PFSK-1 (cell line): ENCODE measurements at regions not wholly inside any gene's neighbourhood (a gene's known extent, or its start where the extent isn't known, plus 50 kb on each side); places are given as distances from the start of the nearest gene placed in this dataset.

ENCODE experiments used
- FOXP2 ChIP-seq: optimal IDR thresholded peaks from 2 replicates; pipeline ENCODE3; 2011; ENCODE audit warnings: borderline replicate concordance, control low read depth, inconsistent platforms; ENCODE audit not compliant: insufficient read depth; ENCODE audit errors: extremely low read length, extremely low read depth
- POLR2AphosphoS5 ChIP-seq: IDR thresholded peaks from 2 replicates; pipeline ENCODE4 v1.6.1; 2012; ENCODE audit warnings: low read depth, mild to moderate bottlenecking, control low read depth, low read length, moderate library complexity
- REST ChIP-seq, 2 experiments: IDR thresholded peaks; 2 replicates each; pipeline versions ENCODE4 v1.6.1 to v1.8.0; 2011 to 2012; ENCODE audit warnings: low read depth in 2 of 2, low read length in 2 of 2, control low read depth in 1 of 2, inconsistent platforms in 1 of 2, mild to moderate bottlenecking in 1 of 2, moderate library complexity in 1 of 2; ENCODE audit not compliant: insufficient read depth in 1 of 2
- SIN3A ChIP-seq: IDR thresholded peaks from 2 replicates; pipeline ENCODE4 v1.6.1; 2012; ENCODE audit warnings: mild to moderate bottlenecking, low read length, moderate library complexity, borderline replicate concordance; ENCODE audit not compliant: insufficient read depth
- TAF1 ChIP-seq: IDR thresholded peaks from 2 replicates; pipeline ENCODE4 v1.6.1; 2012; ENCODE audit warnings: low read length, control low read depth, borderline replicate concordance; ENCODE audit not compliant: insufficient read depth

GRCh38 chr22:48434156-48434867 lies 1393.4 kb downstream of the BRD1 start:
- no peak for TF ChIP-seq SIN3A
- TF ChIP-seq FOXP2: no peak
- no peak for TF ChIP-seq POLR2AphosphoS5
- TF ChIP-seq TAF1: no peak
- no peak for TF ChIP-seq REST (IDR thresholded peaks at IDR 0.05; ENCODE audit: insufficient read depth in 1 of 2, low read depth in 2 of 2, low read length in 2 of 2)

DNA sequence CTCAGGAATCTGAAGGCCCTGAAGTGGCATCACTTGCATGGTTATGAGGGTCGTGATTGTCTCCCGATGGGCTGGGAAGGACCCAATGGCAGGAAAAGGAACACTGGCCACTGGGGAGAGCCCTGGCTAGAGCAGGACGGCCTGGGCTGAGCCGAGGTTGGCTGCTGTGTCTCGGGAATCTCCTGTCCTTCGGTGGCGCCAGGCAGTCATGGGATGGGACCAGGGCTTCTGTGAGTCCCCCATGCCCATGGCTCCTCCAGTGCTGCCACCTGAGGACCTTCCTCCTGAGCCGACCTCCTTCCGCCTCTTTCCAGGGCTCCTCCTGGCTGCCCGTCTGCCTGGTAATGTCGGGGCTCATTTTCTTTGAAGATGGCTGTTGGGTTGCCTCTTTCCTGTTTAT lies 1394.0 kb downstream of the BRD1 start:
- no peak for TF ChIP-seq TAF1
- no peak for TF ChIP-seq POLR2AphosphoS5
- no peak for TF ChIP-seq FOXP2
- TF ChIP-seq SIN3A: no peak
- no peak for TF ChIP-seq REST (IDR thresholded peaks at IDR 0.05; ENCODE audit: insufficient read depth in 1 of 2, low read depth in 2 of 2, low read length in 2 of 2)

DNA sequence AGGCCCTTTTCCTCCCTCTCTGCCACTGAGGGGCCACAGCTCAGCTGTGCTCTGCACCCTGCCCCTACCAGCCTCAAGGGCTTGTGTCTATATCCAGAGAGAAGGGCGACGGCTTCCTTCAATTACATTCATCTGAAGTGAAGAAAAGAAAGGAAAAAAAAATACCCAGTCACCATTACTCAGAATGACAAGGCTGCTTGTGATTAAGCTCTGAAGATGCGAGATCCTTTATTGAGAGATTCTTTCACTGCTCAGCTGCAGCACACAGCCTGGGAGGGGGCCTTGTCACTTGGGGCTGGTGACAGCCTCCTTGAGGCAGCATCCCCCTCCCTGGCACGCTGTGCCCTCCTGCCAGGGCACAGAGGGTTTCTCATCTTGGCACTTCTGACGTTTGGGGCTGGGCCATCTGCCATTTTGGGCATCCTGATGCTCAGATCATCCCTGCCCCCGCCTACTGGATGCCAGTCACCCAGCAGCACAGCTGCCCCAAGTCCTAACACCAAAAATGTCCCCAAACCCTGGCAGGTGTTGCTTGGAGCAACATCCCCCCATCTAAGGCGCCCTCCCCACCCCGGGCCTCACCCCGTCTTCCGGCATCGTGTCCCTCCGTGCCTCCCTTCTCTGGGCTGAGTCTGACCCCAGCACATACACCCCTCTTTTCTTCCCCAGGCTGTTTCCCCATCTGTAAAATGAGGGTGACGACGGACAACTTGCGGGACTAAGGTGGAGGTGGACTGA lies 1394.7 kb downstream of the BRD1 start:
- TF ChIP-seq TAF1: no peak
- TF ChIP-seq SIN3A: no peak
- TF ChIP-seq POLR2AphosphoS5: no peak
- no peak for TF ChIP-seq REST (IDR thresholded peaks at IDR 0.05; ENCODE audit: insufficient read depth in 1 of 2, low read depth in 2 of 2, low read length in 2 of 2)
- TF ChIP-seq FOXP2: no peak

DNA sequence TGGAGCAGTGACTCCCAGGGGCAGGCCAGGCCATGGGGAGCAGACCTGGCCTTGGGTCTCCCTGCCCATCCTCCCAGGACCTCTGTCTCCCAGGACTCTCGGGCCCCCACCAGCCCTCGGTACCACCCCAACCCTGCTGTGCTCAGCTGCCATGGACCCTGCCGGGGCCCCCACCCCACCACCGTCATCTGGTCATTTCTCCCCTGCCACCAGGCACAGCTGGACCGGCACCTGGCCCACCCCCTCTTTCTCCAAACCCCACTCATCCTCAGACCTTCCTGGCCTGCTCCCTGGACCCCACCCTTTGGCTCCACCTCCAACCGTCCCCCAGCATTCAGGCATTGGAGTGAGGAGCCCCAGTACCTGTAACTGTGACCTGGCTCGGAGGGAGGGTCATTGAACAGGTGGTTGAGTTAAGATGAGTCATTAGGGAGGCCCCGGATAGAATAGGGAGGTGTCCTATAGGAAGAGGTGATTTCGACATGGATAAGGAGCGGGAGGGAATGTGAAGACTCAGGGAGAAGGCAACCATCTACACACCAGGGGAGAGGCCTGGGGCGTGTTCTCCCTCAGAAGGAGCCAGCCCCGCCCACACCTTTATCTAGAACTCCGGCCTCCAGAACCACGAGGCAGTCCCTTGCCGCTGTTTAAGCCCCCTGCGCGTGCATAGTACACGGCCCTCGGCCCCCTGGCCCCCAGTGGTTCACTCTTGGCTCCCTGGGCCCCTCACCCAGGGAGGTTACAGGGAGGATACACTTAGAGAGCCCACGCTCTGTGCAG lies 1395.9 kb downstream of the BRD1 start:
- TF ChIP-seq POLR2AphosphoS5 (no peak), TAF1 (no peak)

- TF ChIP-seq TAF1 (no peak), POLR2AphosphoS5 (no peak), REST (IDR thresholded peaks at IDR 0.05; ENCODE audit: insufficient read depth in 1 of 2, low read depth in 2 of 2, low read length in 2 of 2) (no peak), SIN3A (no peak), FOXP2 (no peak)
Measured at GRCh38 chr22:48431014-48431413, 1396.7 kb downstream of the BRD1 start.
